Left ventricle myocardium inferior (tissue), 1 donor: ENCODE measurements at regions not wholly inside any gene's neighbourhood (a gene's known extent, or its start where the extent isn't known, plus 50 kb on each side); places are given as distances from the start of the nearest gene placed in this dataset.

ENCODE experiments used
- DNase-seq: peaks from one replicate; pipeline ENCODE4 v3.0.0-alpha.2; 2020
- H3K27ac ChIP-seq: fragments of 200-600 bp; replicated peaks from 2 replicates; pipeline ENCODE4 v1.8.0; 2021
- H3K27me3 ChIP-seq: fragments of 200-600 bp; 2 replicates; pipeline ENCODE4 v1.8.0; 2021; ENCODE audit warnings: low read depth
- H3K36me3 ChIP-seq: fragments of 200-600 bp; 2 replicates; pipeline ENCODE4 v1.8.0; 2021
- H3K4me1 ChIP-seq: fragments of 200-600 bp; 2 replicates; pipeline ENCODE4 v1.8.0; 2021
- H3K4me3 ChIP-seq: fragments of 200-600 bp; 2 replicates; pipeline ENCODE4 v1.8.0; 2021; ENCODE audit warnings: mild to moderate bottlenecking, moderate library complexity
- H3K9me3 ChIP-seq: fragments of 200-600 bp; replicated peaks from 2 replicates; pipeline ENCODE4 v1.8.0; 2021
- intact Hi-C: fragments of 100-400 bp; cut with micrococcal nuclease; formaldehyde crosslinking; loops from one replicate; pipeline ENCODE4 v1.11.0; 2022
- TF ChIP-seq, protein P1 (sequence below): fragments of 200-600 bp; IDR thresholded peaks from 2 replicates; pipeline ENCODE4 v1.8.0; 2021; ENCODE audit warnings: antibody characterized with exemption, mild to moderate bottlenecking, borderline replicate concordance
- donor health status: DM: no; HTN: yes; CAD: no; lungs with severe emphysema.

DNA sequence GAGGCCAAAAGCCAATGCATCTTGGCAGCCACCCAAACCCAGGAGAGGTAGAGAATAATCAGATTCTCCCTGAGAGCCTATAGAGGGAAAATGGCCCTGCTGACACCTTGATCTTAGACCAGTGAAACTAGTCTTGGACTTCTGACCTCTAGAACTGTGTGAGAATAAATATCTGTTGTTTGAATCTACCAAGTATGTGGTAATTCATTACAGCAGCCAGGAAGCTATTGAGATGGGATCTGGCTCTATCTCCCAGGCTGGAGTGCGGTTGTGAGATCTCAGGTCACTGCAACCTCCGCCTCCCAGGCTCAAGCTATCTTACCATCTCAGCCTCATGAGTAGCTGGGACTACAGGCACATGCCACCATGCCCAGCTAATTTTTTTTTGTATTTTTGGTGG is 567.2 kb downstream of the MBD2 start:
- H3K27ac ChIP-seq: no peak overlapping the region
- no peaks in the 10 kb centered on the region for H3K27me3 ChIP-seq
- no peak overlapping the region for H3K4me3 ChIP-seq
- intact Hi-C loops: no loop called here
- no peaks in the 10 kb centered on the region for H3K36me3 ChIP-seq
- DNase-seq: no peak
- H3K9me3 ChIP-seq: peaks cover 13% of the 10 kb centered on the region
- TF ChIP-seq, protein P1, sequence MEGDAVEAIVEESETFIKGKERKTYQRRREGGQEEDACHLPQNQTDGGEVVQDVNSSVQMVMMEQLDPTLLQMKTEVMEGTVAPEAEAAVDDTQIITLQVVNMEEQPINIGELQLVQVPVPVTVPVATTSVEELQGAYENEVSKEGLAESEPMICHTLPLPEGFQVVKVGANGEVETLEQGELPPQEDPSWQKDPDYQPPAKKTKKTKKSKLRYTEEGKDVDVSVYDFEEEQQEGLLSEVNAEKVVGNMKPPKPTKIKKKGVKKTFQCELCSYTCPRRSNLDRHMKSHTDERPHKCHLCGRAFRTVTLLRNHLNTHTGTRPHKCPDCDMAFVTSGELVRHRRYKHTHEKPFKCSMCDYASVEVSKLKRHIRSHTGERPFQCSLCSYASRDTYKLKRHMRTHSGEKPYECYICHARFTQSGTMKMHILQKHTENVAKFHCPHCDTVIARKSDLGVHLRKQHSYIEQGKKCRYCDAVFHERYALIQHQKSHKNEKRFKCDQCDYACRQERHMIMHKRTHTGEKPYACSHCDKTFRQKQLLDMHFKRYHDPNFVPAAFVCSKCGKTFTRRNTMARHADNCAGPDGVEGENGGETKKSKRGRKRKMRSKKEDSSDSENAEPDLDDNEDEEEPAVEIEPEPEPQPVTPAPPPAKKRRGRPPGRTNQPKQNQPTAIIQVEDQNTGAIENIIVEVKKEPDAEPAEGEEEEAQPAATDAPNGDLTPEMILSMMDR: no peak
- no peaks in the 10 kb centered on the region for H3K4me1 ChIP-seq

DNA sequence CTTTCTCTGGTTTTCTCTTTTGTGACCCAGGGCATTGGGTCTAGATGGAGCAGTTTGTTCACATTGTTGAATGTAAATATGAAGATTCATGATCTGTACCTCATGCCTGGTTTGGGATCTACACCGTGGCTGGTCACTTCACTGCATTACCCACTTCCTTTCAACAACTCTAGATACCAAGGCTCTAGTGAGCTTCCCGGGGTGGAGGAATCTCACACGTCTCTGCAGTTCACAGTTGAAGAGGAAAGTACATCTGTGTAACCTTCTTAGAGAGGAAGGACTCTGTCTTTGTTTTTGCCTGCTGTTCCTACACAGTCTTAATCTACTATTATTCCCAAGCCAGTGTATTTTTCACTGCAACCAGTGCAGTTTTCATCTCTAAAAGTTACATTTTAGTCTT is 574.8 kb downstream of the MBD2 start:
- Histone ChIP-seq H3K27me3 (no peaks in the 10 kb centered on the region), H3K4me3 (no peak overlapping the region), H3K9me3 (no peaks in the 10 kb centered on the region), H3K36me3 (no peaks in the 10 kb centered on the region), H3K27ac (no peak overlapping the region), H3K4me1 (peaks cover 11% of the 10 kb centered on the region)
- TF ChIP-seq, protein P1: no peak
- intact Hi-C loops: no loop called here
- DNase-seq: no peak

DNA sequence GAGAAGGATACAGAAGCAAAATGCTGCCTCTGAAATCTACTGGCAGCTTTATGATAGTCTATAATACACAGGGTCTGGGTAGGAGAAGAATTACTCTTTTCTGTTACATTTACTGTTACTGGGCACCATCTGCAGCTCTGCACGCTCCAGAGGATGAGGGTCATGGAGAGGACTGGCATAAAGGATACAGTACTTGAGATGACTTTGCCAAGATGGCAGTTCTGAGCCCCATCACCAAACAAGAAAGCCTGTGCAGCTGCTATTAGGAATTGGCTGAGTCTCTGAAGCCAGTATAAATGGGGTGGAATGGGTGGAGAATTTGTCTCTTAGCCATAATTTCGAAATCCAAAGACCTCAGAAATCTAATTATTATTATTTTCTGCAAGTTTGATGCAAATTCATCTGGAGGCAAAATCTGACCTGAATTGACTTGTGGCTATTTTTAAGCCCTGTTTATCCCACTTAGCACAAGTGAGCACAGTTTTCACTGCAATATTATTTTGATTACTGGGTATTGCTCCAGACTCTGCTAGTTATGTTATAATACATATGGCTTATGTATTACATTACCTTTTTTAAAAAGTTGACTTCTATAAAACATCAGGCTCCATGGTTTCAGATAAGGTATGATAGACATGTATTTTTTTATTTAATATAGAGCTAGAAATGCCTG is 579.5 kb downstream of the MBD2 start:
- no peak overlapping the region for H3K27ac ChIP-seq
- no peaks in the 10 kb centered on the region for H3K36me3 ChIP-seq
- intact Hi-C loops: no loop called here
- H3K4me3 ChIP-seq: no peak overlapping the region
- TF ChIP-seq, protein P1: no peak
- no peaks in the 10 kb centered on the region for H3K27me3 ChIP-seq
- H3K9me3 ChIP-seq: peaks cover 18% of the 10 kb centered on the region
- peaks cover 14% of the 10 kb centered on the region for H3K4me1 ChIP-seq
- DNase-seq: no peak

DNA sequence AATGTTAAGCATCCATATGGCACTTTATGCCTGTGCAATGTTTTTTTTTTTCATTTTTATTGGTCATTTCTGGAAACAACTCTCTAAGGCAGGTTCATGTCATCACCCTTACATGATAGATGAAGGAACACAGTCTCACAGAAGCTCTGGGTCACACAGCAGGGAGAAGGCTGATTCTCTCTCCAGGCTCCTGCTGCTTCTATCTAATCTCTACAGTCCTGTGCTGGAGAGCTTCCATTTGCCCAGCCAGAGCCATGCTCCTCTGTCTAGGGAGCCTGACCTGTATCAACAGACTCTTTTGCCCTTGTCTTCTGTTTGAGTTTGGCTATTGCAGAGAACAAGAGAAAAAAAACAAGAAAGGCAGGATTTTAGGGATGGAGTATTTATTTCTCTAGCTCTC is 584.8 kb downstream of the MBD2 start:
- Histone ChIP-seq H3K4me3 (no peak overlapping the region), H3K36me3 (no peaks in the 10 kb centered on the region), H3K27ac (peak overlapping the region; percentile 38), H3K4me1 (peaks cover 8% of the 10 kb centered on the region), H3K9me3 (peaks cover 19% of the 10 kb centered on the region), H3K27me3 (no peaks in the 10 kb centered on the region)
- TF ChIP-seq, protein P1: no peak
- DNase-seq: peak; percentile 34
- intact Hi-C loops: no loop called here

DNA sequence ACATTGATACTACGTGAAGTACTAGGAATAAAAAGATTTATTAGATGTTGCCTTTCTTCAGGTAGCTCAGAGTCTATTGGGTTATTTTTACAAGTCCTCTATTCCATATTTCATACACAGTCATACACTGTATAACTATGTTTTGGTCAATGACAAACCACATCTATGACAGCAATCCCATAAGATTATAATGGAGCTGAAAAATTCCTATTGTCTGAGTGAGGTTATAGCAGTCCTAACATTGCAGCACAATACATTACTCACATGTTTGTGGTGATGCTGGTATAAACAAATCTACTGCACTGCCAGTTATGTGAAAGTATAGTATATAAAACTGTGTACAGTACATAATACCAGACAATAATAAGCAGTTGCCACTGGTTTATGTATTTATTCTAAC is 595.1 kb downstream of the MBD2 start:
- no peak overlapping the region for H3K4me3 ChIP-seq
- no peaks in the 10 kb centered on the region for H3K4me1 ChIP-seq
- intact Hi-C loops: no loop called here
- peaks cover 17% of the 10 kb centered on the region for H3K9me3 ChIP-seq
- TF ChIP-seq, protein P1: no peak
- no peaks in the 10 kb centered on the region for H3K36me3 ChIP-seq
- H3K27ac ChIP-seq: no peak overlapping the region
- no peaks in the 10 kb centered on the region for H3K27me3 ChIP-seq
- DNase-seq: no peak
